Activated naive CD8-positive, alpha-beta T cell (primary cell): ENCODE measurements at regions not wholly inside any gene's neighbourhood (a gene's known extent, or its start where the extent isn't known, plus 50 kb on each side); places are given as distances from the start of the nearest gene placed in this dataset.

ENCODE experiments used
- H3K27ac Mint-ChIP-seq: one replicate; pipeline ENCODE4 v1.8.0; 2021; ENCODE audit warnings: mixed read lengths
- H3K27me3 Mint-ChIP-seq: one replicate; pipeline ENCODE4 v1.8.0; 2021; ENCODE audit warnings: mixed read lengths
- H3K36me3 Mint-ChIP-seq: one replicate; pipeline ENCODE4 v1.8.0; 2021; ENCODE audit warnings: mixed read lengths
- H3K4me1 Mint-ChIP-seq: one replicate; pipeline ENCODE4 v1.8.0; 2021; ENCODE audit warnings: low read depth, mixed read lengths
- H3K4me3 Mint-ChIP-seq: one replicate; pipeline ENCODE4 v1.8.0; 2021; ENCODE audit warnings: mild to moderate bottlenecking, mixed read lengths
- H3K9me3 Mint-ChIP-seq: one replicate; pipeline ENCODE4 v1.8.0; 2021; ENCODE audit warnings: low read depth, mixed read lengths

DNA sequence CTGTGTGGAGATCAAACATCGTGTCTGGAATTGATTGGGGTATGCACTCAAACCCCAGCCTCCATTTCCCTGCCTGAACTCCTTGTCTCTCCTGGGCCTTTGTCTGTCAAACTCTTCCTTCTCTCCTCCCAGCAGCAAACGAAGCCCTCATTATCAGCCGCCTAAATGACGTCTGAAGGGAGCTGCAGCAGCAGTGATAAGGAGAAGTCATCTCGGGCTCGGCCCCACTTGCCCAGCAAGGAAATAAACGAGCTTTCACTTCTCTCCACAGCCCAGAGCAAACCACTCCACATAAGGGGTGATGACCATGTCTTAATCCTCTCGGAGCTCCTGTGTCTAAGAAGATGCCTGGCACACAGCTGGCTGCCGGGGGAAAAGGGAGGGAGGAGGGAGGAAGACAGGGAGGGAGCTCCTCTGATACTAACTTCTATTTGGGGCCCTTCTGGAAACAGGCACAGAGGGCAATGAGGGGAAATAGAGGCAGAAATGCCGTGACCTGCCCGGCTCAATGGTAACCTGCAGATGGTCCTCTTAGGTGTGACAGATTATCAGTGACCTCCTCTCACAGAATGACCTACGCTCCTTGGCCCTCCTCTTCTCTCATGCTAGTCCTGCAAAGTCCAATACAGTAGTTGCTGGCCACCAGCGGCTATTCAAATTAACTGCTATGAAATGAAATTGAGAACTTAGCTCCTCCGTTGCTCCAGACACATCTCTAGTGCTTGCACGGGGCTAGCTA is 100.4 kb downstream of the PXDC1 start:
- Mint-ChIP-seq H3K36me3 (peaks cover 6% of the 10 kb centered on the region), H3K4me1 (no peaks in the 10 kb centered on the region), H3K9me3 (no peaks in the 10 kb centered on the region), H3K27me3 (no peaks in the 10 kb centered on the region), H3K27ac (no peak overlapping the region), H3K4me3 (no peak overlapping the region)

DNA sequence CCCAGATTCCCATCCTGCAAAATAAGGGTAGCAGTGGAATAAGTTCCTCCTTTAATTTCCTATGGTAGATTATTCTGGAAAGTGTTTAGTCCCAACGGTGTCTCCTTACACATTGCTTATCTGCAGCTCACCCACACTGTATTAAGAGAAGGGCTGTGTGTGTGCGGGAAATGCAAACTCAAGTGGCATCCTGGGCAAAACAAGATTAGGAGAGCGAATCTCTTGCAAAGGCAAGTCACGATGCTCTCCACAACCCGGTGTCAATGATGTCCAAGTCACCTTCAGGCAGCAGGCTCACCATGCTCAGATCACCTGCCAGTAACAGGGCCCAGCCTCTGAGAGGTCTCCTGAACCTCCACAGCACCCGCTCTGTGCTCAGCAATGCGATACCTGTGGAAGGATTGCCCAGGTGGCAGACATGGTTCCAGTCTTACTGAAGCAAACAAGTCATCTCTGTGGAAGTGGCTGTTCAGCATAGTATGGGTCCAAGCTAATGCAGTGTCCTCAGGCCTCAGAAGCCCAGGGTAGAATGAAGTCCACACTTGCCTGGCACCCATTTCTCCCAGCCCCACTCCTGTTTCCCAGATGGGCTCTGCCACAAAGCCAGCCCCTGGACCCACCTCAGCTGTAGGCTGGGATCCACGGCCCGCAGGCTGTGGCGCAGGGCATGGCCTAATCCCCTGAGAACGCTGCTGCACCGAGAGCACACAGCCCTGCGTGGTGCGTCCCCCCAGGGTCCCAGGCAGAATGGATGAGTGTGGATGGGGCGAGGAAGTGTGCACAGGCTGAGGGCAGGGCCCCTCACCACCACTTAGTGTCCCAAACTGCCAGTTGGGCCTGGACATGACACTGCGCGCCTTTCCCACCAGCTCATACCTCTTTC is 101.2 kb downstream of the PXDC1 start:
- Mint-ChIP-seq H3K4me1 (no peaks in the 10 kb centered on the region), H3K27me3 (no peaks in the 10 kb centered on the region), H3K27ac (no peak overlapping the region), H3K4me3 (no peak overlapping the region), H3K36me3 (peaks cover 3% of the 10 kb centered on the region), H3K9me3 (no peaks in the 10 kb centered on the region)

DNA sequence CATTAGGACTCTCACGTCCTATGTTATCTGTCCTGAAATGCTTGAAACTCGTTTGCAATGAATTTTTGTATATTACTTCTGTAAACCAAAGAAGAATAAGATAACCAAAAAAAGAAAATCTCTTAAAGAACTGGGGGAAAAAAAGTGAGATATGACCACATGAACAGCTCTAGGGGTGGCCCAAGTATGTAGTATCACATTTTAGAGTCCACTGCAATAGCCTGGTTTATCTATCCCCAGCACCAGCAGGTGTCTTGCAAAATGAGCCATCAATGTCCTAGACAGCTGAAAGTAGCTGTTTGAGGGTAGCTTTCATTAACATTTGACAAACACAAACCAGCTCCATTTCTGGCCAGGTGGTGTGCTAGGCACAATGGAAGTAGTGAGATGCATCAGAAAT is 102.8 kb downstream of the PXDC1 start:
- H3K9me3 Mint-ChIP-seq, result no peaks in the 10 kb centered on the region
- H3K36me3 Mint-ChIP-seq, result peaks cover 3% of the 10 kb centered on the region
- H3K27me3 Mint-ChIP-seq, result no peaks in the 10 kb centered on the region
- H3K27ac Mint-ChIP-seq, result no peak overlapping the region
- no peak overlapping the region for H3K4me3 Mint-ChIP-seq
- no peaks in the 10 kb centered on the region for H3K4me1 Mint-ChIP-seq

DNA sequence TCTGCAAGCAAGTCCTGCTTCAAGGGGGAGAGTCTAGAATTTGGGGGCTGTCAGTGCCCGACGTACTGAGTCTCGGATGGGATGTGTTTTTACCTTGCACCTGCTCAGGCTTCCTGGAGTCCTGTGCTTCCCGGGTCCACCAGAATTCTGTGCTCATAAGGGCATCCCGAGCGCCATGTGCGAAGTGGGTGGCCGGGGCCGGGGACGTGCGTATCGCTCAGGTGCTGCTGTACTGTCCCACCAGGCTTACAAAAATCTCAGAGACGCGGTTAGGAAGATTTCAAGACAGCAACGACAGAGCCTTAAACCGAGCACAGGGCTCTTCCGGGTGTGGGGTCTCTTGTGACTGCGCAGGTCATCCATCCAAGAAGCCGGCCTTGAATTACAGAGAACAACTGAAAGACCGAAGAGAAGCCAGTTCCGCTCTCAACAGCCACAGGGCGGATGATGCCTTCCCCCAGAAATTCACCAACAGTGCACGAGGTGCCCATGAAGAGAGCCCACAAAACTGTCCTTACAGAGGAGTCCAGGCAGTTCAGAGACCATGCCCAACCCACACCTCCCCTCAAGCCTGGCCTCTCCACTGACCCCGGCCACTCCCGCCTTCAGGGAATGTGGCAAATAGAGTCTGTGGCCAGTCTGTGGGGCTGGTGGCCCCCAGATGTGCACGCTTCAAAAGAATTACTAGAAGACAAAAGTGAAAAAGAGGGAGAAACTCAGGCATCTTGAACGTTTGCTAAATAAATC is 104.7 kb downstream of the PXDC1 start:
- Mint-ChIP-seq H3K36me3 (no peaks in the 10 kb centered on the region), H3K4me3 (no peak overlapping the region), H3K4me1 (no peaks in the 10 kb centered on the region), H3K27me3 (no peaks in the 10 kb centered on the region), H3K9me3 (no peaks in the 10 kb centered on the region), H3K27ac (no peak overlapping the region)

DNA sequence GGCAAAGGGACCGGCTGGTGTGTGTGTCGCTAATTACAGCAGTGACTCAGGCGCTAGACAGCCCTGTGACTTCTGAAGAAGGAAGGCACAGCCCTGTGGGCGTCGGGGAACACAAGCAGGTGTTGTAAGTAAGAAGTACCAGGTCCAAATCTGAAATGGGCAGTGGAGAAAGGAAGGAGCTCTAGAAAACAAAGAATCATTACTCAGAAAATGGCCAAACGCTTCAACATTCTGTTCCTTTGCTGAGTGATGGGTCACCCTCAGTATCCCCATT is 106.8 kb downstream of the PXDC1 start:
- Mint-ChIP-seq H3K4me1 (no peaks in the 10 kb centered on the region), H3K9me3 (no peaks in the 10 kb centered on the region)

DNA sequence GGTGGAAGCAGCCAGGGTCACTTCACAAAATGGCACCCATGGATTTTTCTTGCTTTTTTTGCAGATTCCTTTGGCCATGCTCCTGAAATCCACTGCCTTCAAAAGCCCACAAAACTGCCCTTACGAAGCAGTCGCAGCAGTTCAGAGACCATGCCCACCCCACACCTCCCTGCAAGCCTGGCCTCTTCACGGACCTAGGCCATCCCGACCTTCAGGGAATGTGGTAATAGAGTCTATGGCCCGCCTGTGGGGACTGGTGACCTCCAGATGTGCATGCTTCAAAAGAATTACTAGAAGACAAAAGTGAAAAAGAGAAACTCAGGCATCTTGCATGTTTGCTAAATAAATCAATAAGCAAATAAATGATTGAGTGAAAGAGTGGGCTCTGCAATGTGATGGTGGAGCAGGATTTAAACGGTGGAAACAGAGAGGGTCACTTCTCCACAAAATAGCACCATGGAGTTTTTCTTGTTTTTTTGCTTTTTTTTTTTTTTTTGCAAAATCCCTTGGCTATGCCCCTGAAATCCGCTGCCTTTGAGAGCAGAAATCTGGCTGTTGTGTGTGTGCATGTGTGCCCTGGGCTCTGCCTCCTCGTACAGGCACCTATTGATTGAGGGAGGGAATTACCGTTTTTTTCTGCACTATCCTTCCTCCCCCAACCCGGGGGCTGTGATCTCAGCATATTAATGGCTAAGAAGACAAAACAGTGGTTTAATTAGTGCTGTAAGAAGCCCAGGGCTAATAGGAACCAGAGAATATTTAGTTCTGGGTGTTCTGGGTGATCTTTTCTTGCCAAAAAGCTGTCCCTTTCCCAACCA is 107.4 kb downstream of the PXDC1 start:
- no peaks in the 10 kb centered on the region for H3K27me3 Mint-ChIP-seq
- H3K9me3 Mint-ChIP-seq, result no peaks in the 10 kb centered on the region
- H3K4me3 Mint-ChIP-seq, result no peak overlapping the region
- no peak overlapping the region for H3K27ac Mint-ChIP-seq
- H3K36me3 Mint-ChIP-seq, result no peaks in the 10 kb centered on the region
- no peaks in the 10 kb centered on the region for H3K4me1 Mint-ChIP-seq

More for the DNA sequence above, 106.8 kb downstream of the PXDC1 start:
- Mint-ChIP-seq H3K4me3 (no peak overlapping the region), H3K36me3 (no peaks in the 10 kb centered on the region), H3K27ac (no peak overlapping the region), H3K27me3 (no peaks in the 10 kb centered on the region)

DNA sequence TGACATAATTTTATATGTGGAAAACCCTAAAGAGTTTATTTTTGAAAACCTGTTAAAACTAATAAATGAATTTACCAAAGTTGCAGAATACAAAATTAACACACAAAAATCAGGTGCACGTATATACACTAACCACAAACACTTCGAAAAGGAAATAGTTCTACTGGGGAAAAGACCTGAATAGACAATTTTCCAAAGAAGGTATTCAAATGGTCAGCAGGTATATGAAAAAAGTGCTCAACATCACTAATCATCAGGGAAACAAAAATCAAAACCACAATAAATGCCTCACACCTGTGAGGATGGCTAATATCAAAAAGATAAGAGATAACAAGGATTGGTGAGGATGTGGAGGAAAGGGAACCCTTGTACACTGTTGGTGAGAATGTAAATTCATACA is 110.6 kb downstream of the PXDC1 start:
- no peaks in the 10 kb centered on the region for H3K27me3 Mint-ChIP-seq
- H3K4me3 Mint-ChIP-seq, result no peak overlapping the region
- no peak overlapping the region for H3K27ac Mint-ChIP-seq
- no peaks in the 10 kb centered on the region for H3K9me3 Mint-ChIP-seq
- H3K36me3 Mint-ChIP-seq, result no peaks in the 10 kb centered on the region
- no peaks in the 10 kb centered on the region for H3K4me1 Mint-ChIP-seq

DNA sequence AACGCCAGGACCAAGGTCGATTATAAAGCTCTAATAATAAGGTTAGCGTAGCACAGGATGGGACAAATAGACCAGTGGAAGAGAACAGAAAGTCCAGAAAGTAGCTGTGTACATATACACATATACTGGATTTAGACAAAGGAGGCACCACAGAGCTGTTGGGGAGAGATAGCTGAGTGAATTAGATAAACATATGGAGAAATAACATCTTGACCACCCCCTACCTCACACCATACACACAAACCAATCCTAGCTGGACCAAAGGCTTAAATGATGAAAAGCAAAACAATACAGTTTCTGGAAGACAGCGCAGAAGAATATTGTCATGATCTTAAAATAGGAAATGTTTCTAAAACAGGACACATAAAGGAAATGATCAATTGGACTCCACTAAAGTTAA is 112.9 kb downstream of the PXDC1 start:
- no peaks in the 10 kb centered on the region for H3K4me1 Mint-ChIP-seq
- H3K27ac Mint-ChIP-seq, result no peak overlapping the region
- H3K4me3 Mint-ChIP-seq, result no peak overlapping the region
- no peaks in the 10 kb centered on the region for H3K9me3 Mint-ChIP-seq
- no peaks in the 10 kb centered on the region for H3K27me3 Mint-ChIP-seq
- no peaks in the 10 kb centered on the region for H3K36me3 Mint-ChIP-seq

DNA sequence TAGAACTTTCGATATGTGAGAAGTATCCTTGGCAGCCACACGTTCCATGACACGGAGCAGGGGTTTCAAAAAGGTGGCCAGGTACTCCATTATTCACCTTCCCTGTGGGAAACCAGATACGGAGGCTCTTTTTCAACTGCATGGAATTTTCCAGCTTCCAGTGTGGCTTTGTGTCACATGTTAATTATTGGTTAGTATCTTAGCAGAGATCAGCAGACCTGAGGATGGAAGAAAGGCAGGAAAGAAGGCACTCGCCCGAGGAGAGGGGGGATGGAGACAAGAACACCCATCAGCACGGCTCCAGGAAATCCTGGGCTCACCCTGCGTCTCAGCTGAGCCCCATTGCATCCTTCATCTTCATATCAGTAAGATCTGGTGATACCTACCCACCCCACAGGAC is 115.5 kb downstream of the PXDC1 start:
- H3K4me3 Mint-ChIP-seq, result no peak overlapping the region
- no peaks in the 10 kb centered on the region for H3K4me1 Mint-ChIP-seq
- no peaks in the 10 kb centered on the region for H3K27me3 Mint-ChIP-seq
- no peaks in the 10 kb centered on the region for H3K9me3 Mint-ChIP-seq
- no peak overlapping the region for H3K27ac Mint-ChIP-seq
- H3K36me3 Mint-ChIP-seq, result no peaks in the 10 kb centered on the region

DNA sequence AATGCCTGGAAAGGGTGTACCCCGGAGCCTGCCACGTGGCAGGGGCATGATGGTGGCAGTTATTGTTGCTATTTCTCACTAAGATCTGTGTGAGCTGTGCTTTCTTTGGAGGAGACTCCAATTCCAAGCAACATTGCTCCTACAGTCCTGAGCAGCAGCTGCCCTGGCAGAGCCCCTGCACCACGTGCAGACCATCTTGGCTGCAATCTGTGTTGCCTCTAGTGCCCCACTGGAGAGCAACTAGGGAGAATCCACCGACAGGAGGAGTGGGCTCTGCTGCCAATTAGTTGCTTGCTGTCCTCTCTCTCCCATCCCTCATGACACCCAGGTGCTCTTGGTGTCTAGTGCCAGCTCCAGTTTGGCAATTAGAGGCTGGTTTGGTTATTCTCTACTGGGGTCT is 116.0 kb downstream of the PXDC1 start:
- H3K36me3 Mint-ChIP-seq, result no peaks in the 10 kb centered on the region
- no peak overlapping the region for H3K27ac Mint-ChIP-seq
- H3K27me3 Mint-ChIP-seq, result no peaks in the 10 kb centered on the region
- H3K4me3 Mint-ChIP-seq, result no peak overlapping the region
- no peaks in the 10 kb centered on the region for H3K9me3 Mint-ChIP-seq
- H3K4me1 Mint-ChIP-seq, result peaks cover under 1% of the 10 kb centered on the region

DNA sequence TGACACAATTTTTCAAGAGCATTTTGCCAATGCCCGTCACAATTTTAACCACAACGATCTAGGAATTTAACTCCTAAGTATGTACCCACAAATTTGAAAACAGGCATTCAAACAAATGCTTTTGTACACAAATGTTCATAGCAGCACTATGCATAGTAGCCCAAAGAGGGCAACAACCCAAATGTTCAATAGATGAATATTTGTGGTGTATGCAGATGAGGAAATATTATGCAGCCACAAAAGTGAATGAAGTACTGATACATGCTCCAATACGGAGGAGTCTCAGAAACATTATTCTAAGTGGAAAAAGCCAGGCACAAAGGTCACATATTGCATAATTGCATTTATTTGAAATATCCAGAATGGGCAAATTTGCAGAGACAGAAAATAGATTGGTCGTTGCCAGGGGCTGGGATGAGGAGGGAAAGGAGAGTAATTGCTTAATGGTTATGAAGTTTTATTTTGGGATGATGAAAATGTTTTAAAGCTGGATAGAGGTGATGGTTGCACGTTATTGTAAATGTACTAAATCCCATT is 117.2 kb downstream of the PXDC1 start:
- H3K27me3 Mint-ChIP-seq, result no peaks in the 10 kb centered on the region
- no peak overlapping the region for H3K4me3 Mint-ChIP-seq
- H3K27ac Mint-ChIP-seq, result no peak overlapping the region
- no peaks in the 10 kb centered on the region for H3K9me3 Mint-ChIP-seq
- no peaks in the 10 kb centered on the region for H3K36me3 Mint-ChIP-seq
- peaks cover 5% of the 10 kb centered on the region for H3K4me1 Mint-ChIP-seq

DNA sequence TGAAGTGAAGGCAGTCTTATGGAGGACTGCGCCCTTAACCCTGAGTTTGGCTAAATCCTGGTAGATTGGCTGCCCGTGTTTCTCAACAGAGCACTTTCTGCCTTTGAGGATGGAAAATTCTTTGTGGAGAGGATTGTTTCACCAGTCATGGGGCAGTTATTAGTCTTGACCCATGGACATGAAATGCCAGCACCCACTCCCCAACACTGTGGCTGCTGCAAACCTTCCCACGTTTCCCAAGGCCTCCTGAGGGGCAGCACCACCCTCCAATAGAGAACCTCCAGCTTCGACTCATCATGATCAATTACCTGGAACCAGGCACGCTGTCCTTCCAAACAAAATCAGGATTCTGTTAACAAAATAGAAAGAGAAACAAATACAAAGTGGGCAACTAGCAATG is 117.8 kb downstream of the PXDC1 start:
- Mint-ChIP-seq H3K9me3 (no peaks in the 10 kb centered on the region), H3K27me3 (no peaks in the 10 kb centered on the region), H3K4me1 (peaks cover 11% of the 10 kb centered on the region), H3K4me3 (no peak overlapping the region), H3K27ac (no peak overlapping the region), H3K36me3 (no peaks in the 10 kb centered on the region)

DNA sequence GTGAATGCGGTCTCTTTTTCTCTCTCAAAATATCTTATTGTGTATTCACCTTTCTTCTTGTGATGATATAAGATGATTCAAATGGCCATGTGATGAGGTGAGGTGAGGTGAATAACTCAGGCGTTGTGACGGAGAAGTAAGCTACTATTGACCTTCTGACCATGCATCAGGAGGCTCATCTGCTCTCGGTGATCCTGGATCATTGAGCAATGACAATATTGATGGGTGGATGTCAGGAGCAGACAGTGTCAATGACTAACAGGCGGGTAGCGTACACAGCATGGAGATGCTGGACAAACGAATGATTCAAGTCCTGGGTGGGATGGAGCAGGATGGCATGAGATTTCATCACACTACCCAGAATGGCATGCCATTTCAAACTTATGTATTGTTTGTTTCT is 119.6 kb downstream of the PXDC1 start:
- Mint-ChIP-seq H3K27me3 (no peaks in the 10 kb centered on the region), H3K27ac (no peak overlapping the region), H3K4me3 (no peak overlapping the region), H3K9me3 (no peaks in the 10 kb centered on the region), H3K36me3 (no peaks in the 10 kb centered on the region), H3K4me1 (peaks cover 26% of the 10 kb centered on the region)

DNA sequence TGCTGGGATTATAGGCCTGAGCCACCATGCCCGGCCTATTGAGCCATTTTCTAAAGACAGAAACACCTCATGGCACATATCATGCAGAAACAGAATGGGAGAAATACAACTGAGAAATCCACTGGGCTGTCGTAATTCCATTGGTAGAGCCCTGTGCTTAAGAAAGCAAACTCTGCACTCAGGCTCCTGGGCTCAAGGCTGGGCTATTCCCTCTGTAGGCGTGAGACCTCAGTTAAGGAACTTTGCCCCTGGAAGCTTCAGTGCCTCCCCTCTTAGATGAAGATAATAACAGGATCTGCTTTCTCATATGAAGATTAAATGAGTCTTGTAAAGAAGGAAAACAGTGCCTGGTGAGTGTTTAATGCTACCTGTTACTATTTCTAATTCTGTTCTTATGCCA is 120.3 kb downstream of the PXDC1 start:
- Mint-ChIP-seq H3K27ac (no peak overlapping the region), H3K4me3 (no peak overlapping the region), H3K4me1 (peaks cover 26% of the 10 kb centered on the region), H3K9me3 (no peaks in the 10 kb centered on the region), H3K36me3 (no peaks in the 10 kb centered on the region), H3K27me3 (no peaks in the 10 kb centered on the region)
